Panc1 (cell line): ENCODE measurements at regions not wholly inside any gene's neighbourhood (a gene's known extent, or its start where the extent isn't known, plus 50 kb on each side); places are given as distances from the start of the nearest gene placed in this dataset.

ENCODE experiments used
- POLR2AphosphoS5 ChIP-seq: IDR thresholded peaks from 2 replicates; pipeline ENCODE4 v1.6.1; 2012; ENCODE audit warnings: mild to moderate bottlenecking, low read depth, low read length, moderate library complexity
- SIN3A ChIP-seq: IDR thresholded peaks from 2 replicates; pipeline ENCODE4 v1.6.1; 2012; ENCODE audit warnings: low read depth, mild to moderate bottlenecking, low read length, moderate library complexity, borderline replicate concordance; ENCODE audit not compliant: insufficient read depth
- TCF7L2 ChIP-seq: IDR thresholded peaks from 2 replicates; pipeline ENCODE4 v1.6.1; 2011; ENCODE audit warnings: mild to moderate bottlenecking, low read depth, low read length, inconsistent platforms
- TF ChIP-seq, protein P1 (sequence below): fragments of 450-650 bp; IDR thresholded peaks from 2 replicates; pipeline ENCODE4 v1.5.1; 2017; ENCODE audit warnings: mild to moderate bottlenecking

- TF ChIP-seq POLR2AphosphoS5 (no peak), TCF7L2 (no peak), SIN3A (no peak)
- TF ChIP-seq, protein P1, sequence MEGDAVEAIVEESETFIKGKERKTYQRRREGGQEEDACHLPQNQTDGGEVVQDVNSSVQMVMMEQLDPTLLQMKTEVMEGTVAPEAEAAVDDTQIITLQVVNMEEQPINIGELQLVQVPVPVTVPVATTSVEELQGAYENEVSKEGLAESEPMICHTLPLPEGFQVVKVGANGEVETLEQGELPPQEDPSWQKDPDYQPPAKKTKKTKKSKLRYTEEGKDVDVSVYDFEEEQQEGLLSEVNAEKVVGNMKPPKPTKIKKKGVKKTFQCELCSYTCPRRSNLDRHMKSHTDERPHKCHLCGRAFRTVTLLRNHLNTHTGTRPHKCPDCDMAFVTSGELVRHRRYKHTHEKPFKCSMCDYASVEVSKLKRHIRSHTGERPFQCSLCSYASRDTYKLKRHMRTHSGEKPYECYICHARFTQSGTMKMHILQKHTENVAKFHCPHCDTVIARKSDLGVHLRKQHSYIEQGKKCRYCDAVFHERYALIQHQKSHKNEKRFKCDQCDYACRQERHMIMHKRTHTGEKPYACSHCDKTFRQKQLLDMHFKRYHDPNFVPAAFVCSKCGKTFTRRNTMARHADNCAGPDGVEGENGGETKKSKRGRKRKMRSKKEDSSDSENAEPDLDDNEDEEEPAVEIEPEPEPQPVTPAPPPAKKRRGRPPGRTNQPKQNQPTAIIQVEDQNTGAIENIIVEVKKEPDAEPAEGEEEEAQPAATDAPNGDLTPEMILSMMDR = no peak
Measured at GRCh38 chr16:50469744-50470321, 78.4 kb upstream of the NKD1 start.
